ENCODE measurements at regions not wholly inside any gene's neighbourhood (a gene's known extent, or its start where the extent isn't known, plus 50 kb on each side); places are given as distances from the start of the nearest gene placed in this dataset.
"Not testable (repeated sequence)": the region's sequence is repeated elsewhere in the genome, so short reads cannot be mapped to it uniquely, and the experiment has no call there.

DNA sequence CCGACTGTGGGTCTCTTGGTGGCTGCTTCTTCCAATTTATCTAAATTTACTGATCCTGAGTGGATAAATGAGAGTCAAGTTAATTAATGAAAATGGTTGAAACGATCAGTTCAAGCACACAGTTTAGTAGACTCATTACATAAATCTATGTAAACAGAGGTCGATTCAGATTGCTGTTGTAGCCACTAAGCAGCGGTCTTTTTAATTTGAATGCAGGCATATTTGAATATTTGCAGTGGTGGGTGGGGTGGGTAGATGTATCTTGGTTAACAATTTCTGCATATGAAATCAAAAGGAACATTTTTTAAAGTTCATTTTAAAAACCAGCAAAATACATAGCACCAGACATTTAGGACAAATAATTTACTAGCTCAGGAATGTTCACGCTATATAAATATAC, 325.9 kb downstream of the KLF12 start:
- no peaks in the 10 kb centered on the region for H3K9me2 ChIP-seq (ENCODE audit: insufficient read depth, low read length)
- H3K4me3 ChIP-seq (ENCODE audit: low read depth, low read length, poor library complexity, severe bottlenecking) = no peak overlapping the region
- no peak overlapping the region for H3K27ac ChIP-seq (ENCODE audit: low read depth, low read length, poor library complexity, severe bottlenecking)
- no peak for DNase-seq (ENCODE audit: low spot score)
- no peak overlapping the region for H2AFZ ChIP-seq (ENCODE audit: low read length)
- H3K4me1 ChIP-seq (ENCODE audit: insufficient read depth, low read length, poor library complexity, severe bottlenecking) = no peaks in the 10 kb centered on the region
- H4K20me1 ChIP-seq (ENCODE audit: insufficient read depth, low read length) = no peaks in the 10 kb centered on the region
- no peaks in the 10 kb centered on the region for H3K9me3 ChIP-seq (ENCODE audit: low read length)
- CTCF ChIA-PET (ENCODE audit: unreplicated experiment) = no interaction called here
- no peaks in the 10 kb centered on the region for H3K79me2 ChIP-seq (ENCODE audit: insufficient read depth, low read depth, low read length)
- TSS peak; percentile 12 for BruUV-seq (replicated peaks)
- POLR2A ChIA-PET = interaction anchor here (1.0 to 1.2 kb wide), 2 partner anchors 13 to 344 kb away, joined by 3 to 4 read pairs; no protein-coding TSS in a partner anchor
- peaks cover 11% of the 10 kb centered on the region; the same call in 1 of the 2 replicates for H3K36me3 ChIP-seq (ENCODE audit: insufficient read depth, low read length)
- TF ChIP-seq CTCF (conservative IDR thresholded peaks at IDR 0.05; ENCODE audit: low read length) = no peak
- no peak for TF ChIP-seq EZH2phosphoT487 (IDR thresholded peaks at IDR 0.05; ENCODE audit: borderline replicate concordance, low read depth, low read length)
- intact Hi-C loops (cut with micrococcal nuclease; ENCODE audit: unreplicated experiment) = no loop called here
- H3K4me2 ChIP-seq (ENCODE audit: low read length) = no peak overlapping the region

GRCh38 chr13:73805326-73805958, 328.8 kb downstream of the KLF12 start:
- BruUV-seq (replicated peaks); H3K79me2 ChIP-seq (ENCODE audit: insufficient read depth, low read depth, low read length); H2AFZ ChIP-seq (ENCODE audit: low read length); H3K9me3 ChIP-seq (ENCODE audit: low read length); H4K20me1 ChIP-seq (ENCODE audit: insufficient read depth, low read length); H3K4me1 ChIP-seq (ENCODE audit: insufficient read depth, low read length, poor library complexity, severe bottlenecking); intact Hi-C loops (cut with micrococcal nuclease; ENCODE audit: unreplicated experiment); H3K4me2 ChIP-seq (ENCODE audit: low read length); H3K27ac ChIP-seq (ENCODE audit: low read depth, low read length, poor library complexity, severe bottlenecking); H3K4me3 ChIP-seq (ENCODE audit: low read depth, low read length, poor library complexity, severe bottlenecking); DNase-seq (ENCODE audit: low spot score); H3K36me3 ChIP-seq (ENCODE audit: insufficient read depth, low read length); H3K9me2 ChIP-seq (ENCODE audit: insufficient read depth, low read length): not testable (repeated sequence)
- CTCF ChIA-PET (ENCODE audit: unreplicated experiment) = interaction anchor here (0.7 kb wide), 1 partner anchor 482 kb away, joined by 4 read pairs; no protein-coding TSS in a partner anchor
- POLR2A ChIA-PET = interaction anchor here (1.5 kb wide), 1 partner anchor 8 kb away, joined by 5 read pairs; no protein-coding TSS in a partner anchor

GRCh38 chr13:73803997-73804396, 330.2 kb downstream of the KLF12 start:
- H4K20me1 ChIP-seq (ENCODE audit: insufficient read depth, low read length) = no peaks in the 10 kb centered on the region
- H3K27ac ChIP-seq (ENCODE audit: low read depth, low read length, poor library complexity, severe bottlenecking) = no peak overlapping the region
- H3K4me3 ChIP-seq (ENCODE audit: low read depth, low read length, poor library complexity, severe bottlenecking) = no peak overlapping the region
- no peaks in the 10 kb centered on the region for H3K9me3 ChIP-seq (ENCODE audit: low read length)
- POLR2A ChIA-PET = interaction anchor here (1.0 to 1.5 kb wide), 2 partner anchors 10 to 38 kb away, joined by 4 to 5 read pairs; no protein-coding TSS in a partner anchor
- H3K36me3 ChIP-seq (ENCODE audit: insufficient read depth, low read length) = no peaks in the 10 kb centered on the region; the same call in 1 of the 2 replicates
- BruUV-seq (replicated peaks) = no TSS peak
- no peaks in the 10 kb centered on the region for H3K79me2 ChIP-seq (ENCODE audit: insufficient read depth, low read depth, low read length)
- intact Hi-C loops (cut with micrococcal nuclease; ENCODE audit: unreplicated experiment) = no loop called here
- DNase-seq (ENCODE audit: low spot score) = no peak
- H2AFZ ChIP-seq (ENCODE audit: low read length) = no peak overlapping the region
- H3K4me2 ChIP-seq (ENCODE audit: low read length) = no peak overlapping the region
- TF ChIP-seq EZH2phosphoT487 (IDR thresholded peaks at IDR 0.05; ENCODE audit: borderline replicate concordance, low read depth, low read length) (no peak), CTCF (conservative IDR thresholded peaks at IDR 0.05; ENCODE audit: low read length) (no peak)
- CTCF ChIA-PET (ENCODE audit: unreplicated experiment) = no interaction called here
- H3K9me2 ChIP-seq (ENCODE audit: insufficient read depth, low read length) = no peaks in the 10 kb centered on the region
- no peaks in the 10 kb centered on the region for H3K4me1 ChIP-seq (ENCODE audit: insufficient read depth, low read length, poor library complexity, severe bottlenecking)
